Activated T-cell treated with anti-CD3 and anti-CD28 coated beads, Interleukin-2, amount 50 U/mL, for 1 hour (primary cell): ENCODE measurements at regions not wholly inside any gene's neighbourhood (a gene's known extent, or its start where the extent isn't known, plus 50 kb on each side); places are given as distances from the start of the nearest gene placed in this dataset.

Source experiments
- DNase-seq: peaks from one replicate; pipeline ENCODE4 v3.0.0-alpha.2; 2020

- DNase-seq: no peak
These were observed 186.8 kb downstream of the ZEB2 start for GRCh38 chr2:144333143-144333555.

GRCh38 chr2:144332356-144333142 is 187.4 kb downstream of the ZEB2 start:
- DNase-seq: peak; percentile 94

GRCh38 chr2:144331674-144332355 is 188.1 kb downstream of the ZEB2 start:
- DNase-seq: no peak

- DNase-seq: peak; percentile 43
These were observed 188.8 kb downstream of the ZEB2 start for GRCh38 chr2:144330951-144331673.

- no peak for DNase-seq
These were observed 190.4 kb downstream of the ZEB2 start for GRCh38 chr2:144329472-144329871.

- DNase-seq: no peak
These were observed 191.0 kb downstream of the ZEB2 start for GRCh38 chr2:144328938-144329337.

- DNase-seq: no peak
These were observed 193.1 kb downstream of the ZEB2 start for GRCh38 chr2:144326825-144327224.

- no peak for DNase-seq
These were observed 194.8 kb downstream of the ZEB2 start for GRCh38 chr2:144325086-144325485.

- DNase-seq: no peak
These were observed 195.4 kb downstream of the ZEB2 start for GRCh38 chr2:144324446-144325045.

- DNase-seq: no peak
These were observed 196.0 kb downstream of the ZEB2 start for GRCh38 chr2:144323946-144324345.

- DNase-seq: no peak
These were observed 197.5 kb downstream of the ZEB2 start for GRCh38 chr2:144322379-144322778.

- DNase-seq: peak; percentile 52
These were observed 199.4 kb downstream of the ZEB2 start for GRCh38 chr2:144320491-144320890.

GRCh38 chr2:144317071-144317738 is 202.7 kb downstream of the ZEB2 start:
- DNase-seq: no peak

GRCh38 chr2:144310889-144311608 is 208.9 kb downstream of the ZEB2 start:
- no peak for DNase-seq

GRCh38 chr2:144310484-144310883 is 209.4 kb downstream of the ZEB2 start:
- DNase-seq: no peak

- DNase-seq: no peak
These were observed 212.2 kb downstream of the ZEB2 start for GRCh38 chr2:144307711-144308110.

- DNase-seq: no peak
These were observed 215.7 kb downstream of the ZEB2 start for GRCh38 chr2:144304202-144304601.

GRCh38 chr2:144300632-144301031 is 219.3 kb downstream of the ZEB2 start:
- no peak for DNase-seq

- DNase-seq: no peak
These were observed 229.6 kb downstream of the ZEB2 start for GRCh38 chr2:144290276-144290675.

GRCh38 chr2:144288438-144288837 is 231.5 kb downstream of the ZEB2 start:
- DNase-seq: no peak

GRCh38 chr2:144285324-144285723 is 234.6 kb downstream of the ZEB2 start:
- DNase-seq: no peak

- DNase-seq: no peak
These were observed 238.4 kb downstream of the ZEB2 start for GRCh38 chr2:144281476-144281875.
